Liver (tissue), 8 donors: ENCODE measurements at regions not wholly inside any gene's neighbourhood (a gene's known extent, or its start where the extent isn't known, plus 50 kb on each side); places are given as distances from the start of the nearest gene placed in this dataset.

Experiments
- DNase-seq: peaks from one replicate; pipeline ENCODE4 v3.0.0-alpha.2; 2017; ENCODE audit warnings: low spot score
- H3K27ac ChIP-seq, 2 donors: one replicate each; pipeline ENCODE4 v1.7.0; 2013; ENCODE audit warnings: inconsistent platforms in 2 of 2, low read length in 2 of 2, control low read depth in 1 of 2, low read depth in 1 of 2, mild to moderate bottlenecking in 1 of 2
- H3K27me3 ChIP-seq, 4 donors: one replicate each; pipeline versions ENCODE4 v1.6.1 to v1.7.0; 2013; ENCODE audit warnings: low read length in 3 of 4, inconsistent platforms in 1 of 4, mild to moderate bottlenecking in 1 of 4, moderate library complexity in 1 of 4; ENCODE audit not compliant: control insufficient read depth in 4 of 4, insufficient read depth in 4 of 4
- H3K36me3 ChIP-seq, 4 donors: one replicate each; pipeline versions ENCODE4 v1.6.1 to v1.7.0; 2013; ENCODE audit warnings: low read length in 3 of 4, mild to moderate bottlenecking in 3 of 4, low read depth in 1 of 4, moderate library complexity in 1 of 4; ENCODE audit not compliant: control insufficient read depth in 4 of 4, insufficient read depth in 3 of 4
- H3K4me1 ChIP-seq, 4 donors: one replicate each; pipeline versions ENCODE4 v1.6.1 to v1.7.0; 2013; ENCODE audit warnings: low read length in 3 of 4, mild to moderate bottlenecking in 3 of 4, moderate library complexity in 1 of 4; ENCODE audit not compliant: control insufficient read depth in 4 of 4, insufficient read depth in 4 of 4
- H3K4me3 ChIP-seq, 3 donors: one replicate each; pipeline versions ENCODE4 v1.6.1 to v1.7.0; 2013; ENCODE audit warnings: low read length in 3 of 3, control low read depth in 1 of 3, low read depth in 1 of 3, mild to moderate bottlenecking in 1 of 3
- H3K9ac ChIP-seq, 2 donors: one replicate each; pipeline ENCODE4 v1.7.0; 2013; ENCODE audit warnings: low read length in 2 of 2, mild to moderate bottlenecking in 2 of 2, moderate library complexity in 2 of 2, control low read depth in 1 of 2, low read depth in 1 of 2
- H3K9me3 ChIP-seq, 4 donors: one replicate each; pipeline versions ENCODE4 v1.6.1 to v1.7.0; 2013; ENCODE audit warnings: low read length in 3 of 4; ENCODE audit not compliant: control insufficient read depth in 4 of 4
- EGR1 ChIP-seq, 2 donors: IDR thresholded peaks; 2 replicates each; pipeline ENCODE4 v1.6.1; 2016 to 2018; ENCODE audit warnings: antibody characterized with exemption in 2 of 2, low read depth in 2 of 2
- FOXA1 ChIP-seq: IDR thresholded peaks from 2 replicates; pipeline ENCODE4 v1.6.1; 2016; ENCODE audit warnings: antibody characterized with exemption
- GABPA ChIP-seq, 2 donors: IDR thresholded peaks in 1 of 2; conservative IDR thresholded peaks in 1 of 2; 2 replicates each; pipeline ENCODE4 v1.6.1; 2016; ENCODE audit warnings: antibody characterized with exemption in 2 of 2, mild to moderate bottlenecking in 1 of 2, moderate library complexity in 1 of 2
- HNF4A ChIP-seq, 2 donors: conservative IDR thresholded peaks; 2 replicates each; pipeline ENCODE4 v1.6.1; 2016; ENCODE audit warnings: antibody characterized with exemption in 2 of 2, mild to moderate bottlenecking in 2 of 2
- HNF4G ChIP-seq: IDR thresholded peaks from 2 replicates; pipeline ENCODE4 v1.6.1; 2016; ENCODE audit warnings: antibody characterized with exemption
- NR2F2 ChIP-seq: IDR thresholded peaks from 2 replicates; pipeline ENCODE4 v1.6.1; 2016; ENCODE audit warnings: antibody characterized with exemption
- RXRA ChIP-seq, 2 donors: IDR thresholded peaks; 2 replicates each; pipeline ENCODE4 v1.6.1; 2017 to 2018; ENCODE audit warnings: antibody characterized with exemption in 2 of 2, mild to moderate bottlenecking in 1 of 2
- SP1 ChIP-seq: IDR thresholded peaks from 2 replicates; pipeline ENCODE4 v1.6.1; 2018; ENCODE audit warnings: antibody characterized with exemption, mild to moderate bottlenecking
- TAF1 ChIP-seq: conservative IDR thresholded peaks from 2 replicates; pipeline ENCODE4 v1.6.1; 2016; ENCODE audit warnings: antibody characterized with exemption, mild to moderate bottlenecking
- WGBS: extraction: QIAGEN DNeasy Blood & Tissue Kit; methylation state at CpG from one replicate; pipeline ENCODE4 v1.1.7; 2013; 5-methylcytosine and 5-hydroxymethylcytosine counted together
- TF ChIP-seq, protein P1 (sequence below): IDR thresholded peaks from 2 replicates; pipeline ENCODE4 v1.6.1; 2016; ENCODE audit warnings: antibody characterized with exemption
- TF ChIP-seq, protein P2 (sequence below): fragments of 150-350 bp; IDR thresholded peaks from 2 replicates; pipeline ENCODE4 v1.5.1; 2017; ENCODE audit warnings: improper control_type of control experiment, low read depth, low read length; ENCODE audit not compliant: missing input control
- TF ChIP-seq, protein P3 (sequence below): IDR thresholded peaks from 2 replicates; pipeline ENCODE4 v1.6.1; 2016; ENCODE audit warnings: antibody characterized with exemption, mild to moderate bottlenecking
- TF ChIP-seq, protein P4 (sequence below): IDR thresholded peaks from 2 replicates; pipeline ENCODE4 v1.6.1; 2016; ENCODE audit warnings: antibody characterized with exemption
- TF ChIP-seq, protein P5 (sequence below): IDR thresholded peaks from 2 replicates; pipeline ENCODE4 v1.6.1; 2016; ENCODE audit warnings: antibody characterized with exemption
- donor health status: healthy.
- donor health status: healthy.
- donor health status: healthy.
- donor health status: healthy.
- donor health status: healthy.

DNA sequence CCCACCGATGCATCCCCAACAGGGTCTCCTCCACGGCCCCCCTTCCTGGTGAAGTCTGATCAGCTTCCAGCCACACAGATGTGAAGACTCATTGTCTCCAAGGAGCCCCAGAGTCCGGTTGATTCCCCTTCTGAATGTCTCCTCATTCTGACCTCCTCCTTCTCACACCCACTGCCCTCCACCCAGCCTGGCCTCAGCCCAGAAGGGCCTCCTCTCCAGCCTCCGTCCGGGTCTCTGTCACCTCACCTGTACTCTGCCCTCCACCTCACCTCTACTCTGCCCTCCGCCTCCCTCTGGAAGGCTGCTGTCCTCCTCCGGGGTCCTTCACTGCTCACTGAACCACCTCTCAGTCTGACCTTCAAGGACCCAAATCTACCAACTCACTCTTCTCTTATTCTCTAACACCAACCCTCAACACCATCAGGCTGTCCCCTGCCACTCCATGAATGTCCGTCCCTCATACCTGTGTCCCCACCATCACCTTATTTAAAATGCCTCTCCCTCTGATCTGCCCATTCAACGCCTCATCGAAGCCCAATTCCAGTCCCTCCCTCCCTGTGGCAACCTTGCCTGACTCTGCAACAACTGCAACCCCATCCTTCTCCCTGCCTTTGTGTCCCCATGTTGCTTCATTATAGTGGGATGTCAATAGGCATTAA is 201.2 kb downstream of the TOMM20 start:
- DNase-seq: no peak
- Histone ChIP-seq H3K4me1 (peaks cover 0 to 4% (median 0%) of the 10 kb centered on the region in 4 donors), H3K36me3 (no peaks in the 10 kb centered on the region), H3K4me3 (no peak overlapping the region), H3K9me3 (no peaks in the 10 kb centered on the region), H3K27me3 (no peaks in the 10 kb centered on the region), H3K27ac (no peak overlapping the region), H3K9ac (no peak overlapping the region)
- 91% methylated on average over 10 of the region's 10 CpGs for WGBS
- TF ChIP-seq SP1 (no peak), HNF4A (conservative IDR thresholded peaks at IDR 0.05) (no peak), HNF4G (no peak), GABPA (IDR thresholded peaks at IDR 0.05 in 1 of 2, conservative IDR thresholded peaks at IDR 0.05 in 1 of 2) (no peak), NR2F2 (no peak), RXRA (IDR thresholded peaks at IDR 0.05) (no peak), EGR1 (IDR thresholded peaks at IDR 0.05; ENCODE audit: low read depth in 2 of 2) (no peak), TAF1 (no peak), FOXA1 (no peak)
- TF ChIP-seq, protein P1, sequence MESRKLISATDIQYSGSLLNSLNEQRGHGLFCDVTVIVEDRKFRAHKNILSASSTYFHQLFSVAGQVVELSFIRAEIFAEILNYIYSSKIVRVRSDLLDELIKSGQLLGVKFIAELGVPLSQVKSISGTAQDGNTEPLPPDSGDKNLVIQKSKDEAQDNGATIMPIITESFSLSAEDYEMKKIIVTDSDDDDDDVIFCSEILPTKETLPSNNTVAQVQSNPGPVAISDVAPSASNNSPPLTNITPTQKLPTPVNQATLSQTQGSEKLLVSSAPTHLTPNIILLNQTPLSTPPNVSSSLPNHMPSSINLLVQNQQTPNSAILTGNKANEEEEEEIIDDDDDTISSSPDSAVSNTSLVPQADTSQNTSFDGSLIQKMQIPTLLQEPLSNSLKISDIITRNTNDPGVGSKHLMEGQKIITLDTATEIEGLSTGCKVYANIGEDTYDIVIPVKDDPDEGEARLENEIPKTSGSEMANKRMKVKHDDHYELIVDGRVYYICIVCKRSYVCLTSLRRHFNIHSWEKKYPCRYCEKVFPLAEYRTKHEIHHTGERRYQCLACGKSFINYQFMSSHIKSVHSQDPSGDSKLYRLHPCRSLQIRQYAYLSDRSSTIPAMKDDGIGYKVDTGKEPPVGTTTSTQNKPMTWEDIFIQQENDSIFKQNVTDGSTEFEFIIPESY: no peak
- TF ChIP-seq, protein P2, sequence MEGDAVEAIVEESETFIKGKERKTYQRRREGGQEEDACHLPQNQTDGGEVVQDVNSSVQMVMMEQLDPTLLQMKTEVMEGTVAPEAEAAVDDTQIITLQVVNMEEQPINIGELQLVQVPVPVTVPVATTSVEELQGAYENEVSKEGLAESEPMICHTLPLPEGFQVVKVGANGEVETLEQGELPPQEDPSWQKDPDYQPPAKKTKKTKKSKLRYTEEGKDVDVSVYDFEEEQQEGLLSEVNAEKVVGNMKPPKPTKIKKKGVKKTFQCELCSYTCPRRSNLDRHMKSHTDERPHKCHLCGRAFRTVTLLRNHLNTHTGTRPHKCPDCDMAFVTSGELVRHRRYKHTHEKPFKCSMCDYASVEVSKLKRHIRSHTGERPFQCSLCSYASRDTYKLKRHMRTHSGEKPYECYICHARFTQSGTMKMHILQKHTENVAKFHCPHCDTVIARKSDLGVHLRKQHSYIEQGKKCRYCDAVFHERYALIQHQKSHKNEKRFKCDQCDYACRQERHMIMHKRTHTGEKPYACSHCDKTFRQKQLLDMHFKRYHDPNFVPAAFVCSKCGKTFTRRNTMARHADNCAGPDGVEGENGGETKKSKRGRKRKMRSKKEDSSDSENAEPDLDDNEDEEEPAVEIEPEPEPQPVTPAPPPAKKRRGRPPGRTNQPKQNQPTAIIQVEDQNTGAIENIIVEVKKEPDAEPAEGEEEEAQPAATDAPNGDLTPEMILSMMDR: no peak
- TF ChIP-seq, protein P3, sequence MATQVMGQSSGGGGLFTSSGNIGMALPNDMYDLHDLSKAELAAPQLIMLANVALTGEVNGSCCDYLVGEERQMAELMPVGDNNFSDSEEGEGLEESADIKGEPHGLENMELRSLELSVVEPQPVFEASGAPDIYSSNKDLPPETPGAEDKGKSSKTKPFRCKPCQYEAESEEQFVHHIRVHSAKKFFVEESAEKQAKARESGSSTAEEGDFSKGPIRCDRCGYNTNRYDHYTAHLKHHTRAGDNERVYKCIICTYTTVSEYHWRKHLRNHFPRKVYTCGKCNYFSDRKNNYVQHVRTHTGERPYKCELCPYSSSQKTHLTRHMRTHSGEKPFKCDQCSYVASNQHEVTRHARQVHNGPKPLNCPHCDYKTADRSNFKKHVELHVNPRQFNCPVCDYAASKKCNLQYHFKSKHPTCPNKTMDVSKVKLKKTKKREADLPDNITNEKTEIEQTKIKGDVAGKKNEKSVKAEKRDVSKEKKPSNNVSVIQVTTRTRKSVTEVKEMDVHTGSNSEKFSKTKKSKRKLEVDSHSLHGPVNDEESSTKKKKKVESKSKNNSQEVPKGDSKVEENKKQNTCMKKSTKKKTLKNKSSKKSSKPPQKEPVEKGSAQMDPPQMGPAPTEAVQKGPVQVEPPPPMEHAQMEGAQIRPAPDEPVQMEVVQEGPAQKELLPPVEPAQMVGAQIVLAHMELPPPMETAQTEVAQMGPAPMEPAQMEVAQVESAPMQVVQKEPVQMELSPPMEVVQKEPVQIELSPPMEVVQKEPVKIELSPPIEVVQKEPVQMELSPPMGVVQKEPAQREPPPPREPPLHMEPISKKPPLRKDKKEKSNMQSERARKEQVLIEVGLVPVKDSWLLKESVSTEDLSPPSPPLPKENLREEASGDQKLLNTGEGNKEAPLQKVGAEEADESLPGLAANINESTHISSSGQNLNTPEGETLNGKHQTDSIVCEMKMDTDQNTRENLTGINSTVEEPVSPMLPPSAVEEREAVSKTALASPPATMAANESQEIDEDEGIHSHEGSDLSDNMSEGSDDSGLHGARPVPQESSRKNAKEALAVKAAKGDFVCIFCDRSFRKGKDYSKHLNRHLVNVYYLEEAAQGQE: no peak
- TF ChIP-seq, protein P4, sequence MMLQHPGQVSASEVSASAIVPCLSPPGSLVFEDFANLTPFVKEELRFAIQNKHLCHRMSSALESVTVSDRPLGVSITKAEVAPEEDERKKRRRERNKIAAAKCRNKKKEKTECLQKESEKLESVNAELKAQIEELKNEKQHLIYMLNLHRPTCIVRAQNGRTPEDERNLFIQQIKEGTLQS: no peak
- TF ChIP-seq, protein P5, sequence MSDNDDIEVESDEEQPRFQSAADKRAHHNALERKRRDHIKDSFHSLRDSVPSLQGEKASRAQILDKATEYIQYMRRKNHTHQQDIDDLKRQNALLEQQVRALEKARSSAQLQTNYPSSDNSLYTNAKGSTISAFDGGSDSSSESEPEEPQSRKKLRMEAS: no peak
